ENCODE measurements at regions not wholly inside any gene's neighbourhood (a gene's known extent, or its start where the extent isn't known, plus 50 kb on each side); places are given as distances from the start of the nearest gene placed in this dataset.

DNA sequence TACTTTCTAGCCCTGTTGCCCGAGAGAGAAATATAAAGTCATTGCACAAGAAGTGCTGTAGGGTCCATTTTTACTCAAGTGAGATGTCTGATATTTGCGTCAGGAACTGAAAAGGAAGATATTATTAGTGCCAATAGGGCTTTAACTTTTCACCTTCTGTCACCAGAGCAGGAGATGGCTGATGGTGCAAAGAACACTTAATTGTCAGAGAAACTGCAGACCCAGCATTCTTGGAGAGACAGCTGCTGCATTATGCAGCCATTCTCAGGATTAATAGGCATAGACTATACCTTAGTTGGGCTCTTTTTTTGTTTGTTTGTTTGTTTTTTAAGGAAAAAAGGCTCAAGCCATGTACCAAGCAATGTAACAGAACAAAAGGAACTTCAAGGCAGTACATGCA, 179.4 kb downstream of the RPS12 start:
- Mint-ChIP-seq H3K36me3 (ENCODE audit: insufficient read depth in 1 of 3, low read depth in 3 of 3) (no peaks in the 10 kb centered on the region), H3K4me3 (no peak overlapping the region), H3K9me3 (0 out of 5 replicates have a peak, but pooled peaks cover 0 to under 1% of the 10 kb centered on the region in 2 experiments), H3K27ac (no peak overlapping the region), H3K27me3 (ENCODE audit: low read depth) (no peaks in the 10 kb centered on the region), H3K4me1 (no peaks in the 10 kb centered on the region)
- H3T11ph ChIP-seq (ENCODE audit: low read length) = no peak overlapping the region
- no CpG with 5 or more reads among the region's 2 CpGs for WGBS (ENCODE audit: extremely low coverage, insufficient read length, low lambda C conversion rate)
- no peak overlapping the region for H2AFZ ChIP-seq (ENCODE audit: low read length)
- H4K5ac ChIP-seq (ENCODE audit: insufficient read length, low read depth, low read length) = no peak overlapping the region
- H3K4me1 ChIP-seq (ENCODE audit: insufficient read depth, low read length) = no peaks in the 10 kb centered on the region
- no peak overlapping the region for H4K8ac ChIP-seq (replicated peaks; ENCODE audit: insufficient read length, low read depth, low read length)
- DNase-seq = no peak
- no peaks in the 10 kb centered on the region for H3K79me2 ChIP-seq (ENCODE audit: insufficient read depth, low read length)
- TF ChIP-seq, protein P1, sequence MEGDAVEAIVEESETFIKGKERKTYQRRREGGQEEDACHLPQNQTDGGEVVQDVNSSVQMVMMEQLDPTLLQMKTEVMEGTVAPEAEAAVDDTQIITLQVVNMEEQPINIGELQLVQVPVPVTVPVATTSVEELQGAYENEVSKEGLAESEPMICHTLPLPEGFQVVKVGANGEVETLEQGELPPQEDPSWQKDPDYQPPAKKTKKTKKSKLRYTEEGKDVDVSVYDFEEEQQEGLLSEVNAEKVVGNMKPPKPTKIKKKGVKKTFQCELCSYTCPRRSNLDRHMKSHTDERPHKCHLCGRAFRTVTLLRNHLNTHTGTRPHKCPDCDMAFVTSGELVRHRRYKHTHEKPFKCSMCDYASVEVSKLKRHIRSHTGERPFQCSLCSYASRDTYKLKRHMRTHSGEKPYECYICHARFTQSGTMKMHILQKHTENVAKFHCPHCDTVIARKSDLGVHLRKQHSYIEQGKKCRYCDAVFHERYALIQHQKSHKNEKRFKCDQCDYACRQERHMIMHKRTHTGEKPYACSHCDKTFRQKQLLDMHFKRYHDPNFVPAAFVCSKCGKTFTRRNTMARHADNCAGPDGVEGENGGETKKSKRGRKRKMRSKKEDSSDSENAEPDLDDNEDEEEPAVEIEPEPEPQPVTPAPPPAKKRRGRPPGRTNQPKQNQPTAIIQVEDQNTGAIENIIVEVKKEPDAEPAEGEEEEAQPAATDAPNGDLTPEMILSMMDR (conservative IDR thresholded peaks at IDR 0.05) = no peak
- no peak overlapping the region for H2BK12ac ChIP-seq (ENCODE audit: insufficient read length, low read depth, low read length)
- H3K27ac ChIP-seq (ENCODE audit: insufficient read length, low read depth, low read length) = no peak overlapping the region
- H3K14ac ChIP-seq (ENCODE audit: insufficient read depth, low read length) = no peak overlapping the region
- H2AK5ac ChIP-seq (ENCODE audit: insufficient read length, low read length) = no peak overlapping the region
- no peak overlapping the region for H3K9ac ChIP-seq (ENCODE audit: extremely low read depth, insufficient read length, low read length)
- no peak overlapping the region for H3K56ac ChIP-seq (ENCODE audit: insufficient read length, low read depth, low read length)
- H3K23ac ChIP-seq (ENCODE audit: insufficient read length, low read depth, low read length) = no peak overlapping the region
- H3K27me3 ChIP-seq (ENCODE audit: insufficient read depth, low read length) = no peaks in the 10 kb centered on the region
- no peak overlapping the region for H2BK5ac ChIP-seq (ENCODE audit: insufficient read length, low read length)
- H3K4ac ChIP-seq (ENCODE audit: low read depth, low read length) = no peak overlapping the region
- H2BK120ac ChIP-seq (ENCODE audit: low read depth, low read length, poor library complexity, severe bottlenecking) = no peak overlapping the region
- no peaks in the 10 kb centered on the region for H3K79me1 ChIP-seq (ENCODE audit: insufficient read depth, low read depth, low read length, poor library complexity, severe bottlenecking)
- no peaks in the 10 kb centered on the region for H4K20me1 ChIP-seq (ENCODE audit: control insufficient read depth, insufficient read depth, insufficient read length)
- no peak overlapping the region for H3K4me2 ChIP-seq (ENCODE audit: insufficient read depth, insufficient read length, low read length)
- no peak overlapping the region for H4K91ac ChIP-seq (ENCODE audit: insufficient read length, low read depth, low read length)
- no peak overlapping the region for H3K18ac ChIP-seq (ENCODE audit: insufficient read length, low read depth, low read length)
- H3K9me3 ChIP-seq (ENCODE audit: control insufficient read depth, low read depth, low read length) = no peaks in the 10 kb centered on the region
- no peak overlapping the region for H2BK20ac ChIP-seq (ENCODE audit: low read depth, low read length, poor library complexity, severe bottlenecking)
- H2BK15ac ChIP-seq (ENCODE audit: low read depth, low read length) = no peak overlapping the region
- H3K23me2 ChIP-seq (ENCODE audit: insufficient read length, low read depth, low read length, poor library complexity, severe bottlenecking) = no peaks in the 10 kb centered on the region
